ENCODE measurements at regions not wholly inside any gene's neighbourhood (a gene's known extent, or its start where the extent isn't known, plus 50 kb on each side); places are given as distances from the start of the nearest gene placed in this dataset.
"Not testable (repeated sequence)": the region's sequence is repeated elsewhere in the genome, so short reads cannot be mapped to it uniquely, and the experiment has no call there.

- DNase-seq (ENCODE audit: low read depth in 3 of 3), result no peak
Measured at GRCh38 chr5:154653418-154653763, 101.8 kb upstream of the LARP1 start.

- DNase-seq (ENCODE audit: low read depth in 3 of 3), result no peak
Measured at GRCh38 chr5:154652746-154653417, 102.3 kb upstream of the LARP1 start.

DNA sequence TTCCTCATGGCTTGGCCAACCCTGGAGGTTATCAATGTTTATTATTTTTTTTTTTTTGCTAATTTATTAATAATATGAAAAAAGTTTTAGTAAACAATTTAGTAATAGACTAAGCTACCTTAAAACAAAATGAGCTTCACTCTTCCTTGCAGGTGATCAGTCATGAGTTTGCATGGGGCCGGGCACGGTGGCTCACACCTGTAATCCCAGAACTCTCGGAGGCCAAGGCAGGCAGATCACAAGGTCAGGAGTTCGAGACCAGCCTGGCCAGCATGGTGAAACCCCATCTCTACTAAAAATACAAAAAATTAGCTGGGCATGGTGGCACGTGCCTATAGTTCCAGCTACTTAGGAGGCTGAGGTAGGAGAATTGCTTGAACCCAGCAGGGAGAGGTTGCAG, 103.4 kb upstream of the LARP1 start:
- DNase-seq (ENCODE audit: low read depth in 3 of 3), result not testable (repeated sequence)

GRCh38 chr5:154648706-154649105, 106.5 kb upstream of the LARP1 start:
- no peak for DNase-seq (ENCODE audit: low read depth in 3 of 3)

DNA sequence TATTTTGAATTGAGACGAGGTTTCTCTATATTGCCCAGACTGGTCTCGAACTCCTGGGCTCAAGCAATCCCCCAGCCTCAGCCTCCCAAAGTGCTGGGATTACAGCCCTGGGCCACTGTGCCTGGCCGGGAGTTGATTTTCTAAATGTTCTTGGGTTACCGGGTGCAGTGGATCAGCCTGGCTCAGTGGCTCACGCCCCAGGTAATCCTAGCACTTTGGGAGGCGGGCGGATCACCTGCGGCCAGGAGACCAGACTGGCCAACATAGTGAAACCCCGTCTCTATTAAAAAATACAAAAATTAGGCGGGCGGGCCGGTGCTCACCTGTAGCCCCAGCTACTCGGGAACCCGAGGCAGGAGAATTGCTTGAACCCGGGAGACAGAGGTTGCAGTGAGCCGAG, 106.9 kb upstream of the LARP1 start:
- DNase-seq (ENCODE audit: low read depth in 3 of 3), result no peak

DNA sequence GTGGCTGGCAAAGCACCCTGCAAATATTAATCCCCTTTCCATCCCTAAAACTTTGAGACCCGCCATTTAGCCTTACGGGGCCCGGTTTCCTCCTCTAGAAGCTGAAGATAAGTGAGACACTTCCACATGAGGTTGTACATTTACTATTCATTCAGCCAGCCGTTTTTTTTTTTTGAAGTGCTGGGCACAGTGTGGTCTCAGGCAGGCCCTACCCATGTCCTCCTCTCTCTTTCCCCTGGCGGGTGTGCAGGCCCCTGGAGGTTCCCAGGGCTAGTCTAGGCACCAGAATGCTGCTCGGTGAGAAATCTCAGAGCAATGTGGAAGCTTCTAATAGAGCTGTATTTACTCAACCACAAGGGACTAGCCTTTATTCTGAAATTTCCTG, 107.4 kb upstream of the LARP1 start:
- DNase-seq (ENCODE audit: low read depth in 3 of 3), result no peak

DNA sequence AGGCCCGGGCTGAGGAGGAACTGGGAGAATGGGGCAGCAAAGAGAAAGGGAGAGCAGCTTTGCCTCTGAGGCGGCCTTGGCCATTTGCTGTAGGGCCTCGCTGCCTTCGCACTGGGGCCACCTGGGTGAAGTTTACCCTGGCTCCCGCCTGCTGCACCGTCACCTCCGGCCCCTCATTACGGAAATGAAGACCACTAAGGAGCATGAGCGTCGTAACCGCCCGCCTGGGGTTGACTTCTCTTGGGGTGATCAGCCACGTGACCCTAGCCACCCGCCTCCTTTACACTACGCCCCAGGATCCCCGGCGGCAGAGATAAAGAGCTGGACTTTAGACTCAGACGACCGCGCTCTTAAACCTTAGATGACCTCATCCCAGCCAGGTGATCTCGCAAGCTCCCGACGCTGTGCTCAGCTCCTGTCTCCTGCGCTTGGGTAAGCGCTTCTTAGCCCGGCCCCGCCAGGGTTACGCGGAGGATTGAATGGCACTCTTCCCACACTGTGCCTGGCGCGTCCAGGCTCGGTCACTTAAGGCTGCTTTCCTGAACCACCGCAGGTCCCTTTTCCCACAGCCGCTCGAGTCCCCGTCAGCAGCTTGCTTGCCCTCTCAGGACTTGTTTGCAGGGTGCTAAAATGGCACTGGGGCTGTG, 107.9 kb upstream of the LARP1 start:
- no peak for DNase-seq (ENCODE audit: low read depth in 3 of 3)

- DNase-seq (ENCODE audit: low read depth in 3 of 3), result no peak
Measured at GRCh38 chr5:154646745-154647113, 108.4 kb upstream of the LARP1 start.

- DNase-seq (ENCODE audit: low read depth in 3 of 3), result no peak
Measured at GRCh38 chr5:154644745-154645411, 110.3 kb upstream of the LARP1 start.

DNA sequence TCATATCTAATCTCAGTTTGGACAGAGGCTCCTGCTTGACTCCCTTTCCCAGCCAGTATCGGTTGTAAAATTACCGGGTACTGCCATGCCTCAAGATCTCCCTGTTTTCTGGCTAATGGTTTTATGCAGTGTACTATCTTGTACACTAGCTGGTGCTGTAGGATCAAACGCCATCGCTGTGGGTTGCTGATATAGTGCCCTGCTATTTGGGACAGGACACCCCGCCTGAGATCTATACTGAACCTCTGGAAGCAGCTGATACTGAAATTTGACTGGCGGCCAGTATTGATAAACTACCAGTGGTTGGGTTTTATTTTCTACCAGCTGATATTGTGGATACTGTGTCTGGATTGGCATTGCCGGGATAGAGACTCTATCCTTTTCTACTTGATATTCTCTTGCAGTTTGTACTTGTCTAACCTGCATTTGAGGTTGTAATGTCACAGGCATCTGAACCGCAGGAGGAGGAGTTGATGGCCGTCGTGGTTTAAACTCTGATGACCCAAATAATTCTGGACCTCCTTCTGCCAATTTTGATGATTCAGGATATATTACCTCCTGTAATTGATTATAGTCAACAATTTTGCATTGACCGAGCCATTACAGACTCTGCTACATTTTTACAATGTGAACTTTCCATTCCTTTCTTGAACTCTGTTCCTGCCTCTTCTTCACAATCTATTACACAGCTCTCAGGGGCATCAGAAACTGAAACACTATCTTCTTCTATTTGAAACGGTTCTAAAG, 112.5 kb upstream of the LARP1 start:
- DNase-seq (ENCODE audit: low read depth in 3 of 3), result no peak

DNA sequence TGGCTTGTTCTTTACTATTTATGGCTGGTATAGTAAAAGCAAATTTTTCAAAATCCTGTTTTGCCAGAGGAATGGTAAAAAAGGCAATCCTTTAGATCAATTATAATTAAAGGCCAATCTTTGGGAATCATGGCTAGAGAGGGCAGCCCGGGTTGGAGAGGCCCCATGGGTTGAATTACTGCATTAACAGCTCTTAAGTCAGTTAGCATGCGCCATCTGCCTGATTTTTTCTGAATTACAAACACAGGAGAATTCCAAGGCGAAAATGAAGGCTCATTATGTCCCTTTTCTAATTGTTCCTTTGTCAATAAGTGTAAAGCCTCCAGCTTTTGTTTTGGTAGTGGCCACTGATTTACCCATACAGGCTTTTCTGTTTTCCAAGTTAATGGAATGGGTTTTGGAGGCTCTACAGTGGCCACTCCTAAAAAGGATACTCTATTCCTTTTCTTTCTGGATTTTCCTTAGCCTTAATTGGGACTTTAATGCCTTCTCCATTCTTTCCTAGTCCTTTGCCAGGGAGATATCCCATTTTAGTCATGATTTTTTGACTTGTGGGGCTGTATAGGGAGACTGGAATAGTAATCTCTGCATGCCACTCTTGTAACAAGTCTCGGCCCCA, 114.9 kb upstream of the LARP1 start:
- not testable (repeated sequence) for DNase-seq (ENCODE audit: low read depth in 3 of 3)

DNA sequence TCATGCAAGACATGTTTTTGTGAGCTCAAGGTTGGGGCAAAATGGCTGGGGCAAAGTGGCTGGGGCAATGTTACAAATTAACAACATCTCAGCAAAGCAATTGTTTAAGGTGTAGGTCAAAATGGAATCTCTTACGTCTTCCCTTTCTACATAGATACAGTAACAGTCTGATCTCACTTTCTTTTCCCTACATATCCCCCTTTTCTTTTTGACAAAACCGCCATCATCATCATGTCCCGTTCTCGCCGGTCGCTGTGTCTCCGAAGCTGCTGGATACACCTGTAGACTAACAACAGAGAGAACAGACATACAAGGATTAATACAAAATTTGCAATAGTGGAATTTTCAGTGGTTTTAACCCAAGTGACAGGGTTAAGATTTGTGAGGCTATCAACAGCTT, 118.4 kb upstream of the LARP1 start:
- DNase-seq (ENCODE audit: low read depth in 3 of 3), result not testable (repeated sequence)

DNA sequence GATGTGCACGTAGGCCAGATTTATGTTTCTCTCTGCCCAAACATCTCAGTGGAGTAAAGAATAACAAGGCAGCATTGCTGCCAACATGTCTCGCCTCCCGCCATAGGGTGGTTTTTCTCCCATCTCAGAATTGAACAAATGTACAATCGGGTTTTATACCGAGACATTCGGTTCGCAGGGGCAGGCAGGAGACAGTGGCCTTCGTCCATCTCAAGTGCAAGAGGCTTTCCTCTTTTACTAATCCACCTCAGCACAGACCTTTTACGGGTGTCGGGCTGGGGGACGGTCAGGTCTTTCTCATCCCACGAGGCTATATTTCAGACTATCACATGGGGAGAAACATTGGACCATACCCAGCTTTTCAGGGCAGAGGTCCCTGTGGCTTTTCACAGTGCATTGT, 118.9 kb upstream of the LARP1 start:
- DNase-seq (ENCODE audit: low read depth in 3 of 3), result not testable (repeated sequence)

DNA sequence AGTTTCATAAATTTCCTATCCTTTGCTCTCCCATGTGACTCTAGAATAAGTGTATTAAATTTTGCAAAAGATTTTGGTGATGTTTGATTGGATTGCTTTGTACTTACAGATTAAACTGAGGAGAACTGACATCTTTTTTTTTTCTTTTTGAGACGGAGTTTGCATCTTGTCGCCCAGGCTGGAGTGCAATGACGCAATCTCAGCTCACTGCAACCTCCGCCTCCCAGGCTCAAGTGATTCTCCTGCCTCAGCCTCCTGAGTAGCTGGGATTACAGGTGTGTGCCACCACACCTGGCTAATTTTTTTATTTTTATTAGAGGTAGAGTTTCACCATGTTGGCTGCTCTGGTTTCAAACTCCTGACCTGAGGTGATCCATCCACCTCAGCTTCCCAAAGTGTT, 121.4 kb upstream of the LARP1 start:
- not testable (repeated sequence) for DNase-seq (ENCODE audit: low read depth in 3 of 3)

- DNase-seq (ENCODE audit: low read depth in 3 of 3), result no peak
Measured at GRCh38 chr5:154631141-154631540, 124.0 kb upstream of the LARP1 start.

GRCh38 chr5:154630410-154630809, 124.8 kb upstream of the LARP1 start:
- DNase-seq (ENCODE audit: low read depth in 3 of 3), result no peak

GRCh38 chr5:154628685-154629084, 126.5 kb upstream of the LARP1 start:
- no peak for DNase-seq (ENCODE audit: low read depth in 3 of 3)

DNA sequence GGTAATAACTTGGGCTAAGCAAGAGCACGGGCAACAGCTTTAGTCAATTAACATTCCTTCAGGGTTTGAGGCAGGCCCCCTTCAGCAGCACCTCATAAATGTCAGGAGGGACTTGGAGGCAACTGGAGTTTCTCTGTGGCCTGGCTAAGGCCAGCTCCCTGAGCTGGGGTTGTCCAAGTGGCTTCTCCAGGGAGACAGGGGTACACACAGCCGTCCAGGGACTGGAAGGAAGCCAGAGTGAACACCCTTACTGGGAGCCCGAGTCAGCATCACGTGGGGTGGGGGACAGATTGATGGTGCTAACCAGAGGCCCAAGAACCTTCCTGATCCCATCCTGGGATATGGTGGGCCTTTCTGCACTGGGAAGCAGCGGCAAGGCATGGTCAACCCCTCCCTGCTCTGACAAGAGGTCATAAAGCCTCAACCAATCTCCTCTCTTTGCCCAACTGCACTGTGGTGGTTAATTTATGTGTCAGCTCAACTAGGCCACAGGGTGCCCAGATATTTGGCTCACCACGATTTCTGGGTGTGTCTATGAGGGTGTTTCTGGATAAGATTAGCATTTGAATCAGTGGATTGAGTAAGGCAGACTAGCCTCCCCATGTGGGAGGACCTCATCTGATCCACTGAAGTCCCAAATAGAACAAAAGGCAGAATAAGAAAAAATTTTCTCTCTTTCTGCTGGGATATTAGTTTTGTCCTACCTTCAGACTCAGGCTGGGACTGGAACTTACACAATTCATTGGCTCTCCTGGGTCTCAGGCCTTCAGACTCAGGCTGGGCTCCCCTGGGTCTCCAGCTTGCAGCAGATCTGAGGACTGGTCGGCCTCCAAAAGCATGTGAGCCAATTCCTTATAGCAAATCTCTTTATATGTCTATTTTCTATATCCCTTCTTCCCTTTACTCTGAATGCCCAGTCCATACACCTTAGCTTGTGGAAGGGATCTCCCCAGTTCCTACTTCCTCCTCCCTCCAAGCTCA, 127.2 kb upstream of the LARP1 start:
- no peak for DNase-seq (ENCODE audit: low read depth in 3 of 3)

DNA sequence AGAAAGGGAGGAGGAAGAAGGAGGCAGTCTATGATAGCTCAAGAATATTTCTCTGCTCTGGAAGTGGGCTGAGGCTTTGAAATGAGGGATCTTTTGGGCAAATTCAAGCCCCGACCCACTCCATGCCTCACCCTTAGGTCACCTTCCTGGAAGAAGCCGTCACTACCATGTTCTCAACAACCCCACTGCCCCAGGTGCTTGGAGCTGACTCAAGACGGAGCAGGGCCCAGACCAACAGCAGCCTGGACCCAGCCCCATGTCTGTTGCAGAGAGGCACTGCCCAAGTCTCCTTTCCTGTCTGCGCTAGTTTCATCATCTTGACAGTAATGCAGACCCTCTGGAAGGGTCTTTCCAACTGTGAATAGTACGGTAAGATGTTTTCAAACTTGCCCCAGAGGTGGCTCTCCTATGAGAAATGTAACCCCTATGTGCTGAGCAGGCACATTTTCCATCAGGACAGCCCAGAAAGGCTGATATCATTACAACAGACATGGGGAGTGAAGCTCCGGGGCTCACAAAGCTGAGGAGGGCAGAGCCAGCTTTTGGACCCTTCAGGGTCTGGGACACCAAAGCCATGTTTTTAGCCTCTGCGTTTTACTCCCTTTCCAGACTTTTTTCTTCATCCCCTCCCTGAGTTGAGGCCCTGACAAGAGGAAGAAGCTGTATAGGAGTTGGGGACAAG, 128.2 kb upstream of the LARP1 start:
- no peak for DNase-seq (ENCODE audit: low read depth in 3 of 3)

DNA sequence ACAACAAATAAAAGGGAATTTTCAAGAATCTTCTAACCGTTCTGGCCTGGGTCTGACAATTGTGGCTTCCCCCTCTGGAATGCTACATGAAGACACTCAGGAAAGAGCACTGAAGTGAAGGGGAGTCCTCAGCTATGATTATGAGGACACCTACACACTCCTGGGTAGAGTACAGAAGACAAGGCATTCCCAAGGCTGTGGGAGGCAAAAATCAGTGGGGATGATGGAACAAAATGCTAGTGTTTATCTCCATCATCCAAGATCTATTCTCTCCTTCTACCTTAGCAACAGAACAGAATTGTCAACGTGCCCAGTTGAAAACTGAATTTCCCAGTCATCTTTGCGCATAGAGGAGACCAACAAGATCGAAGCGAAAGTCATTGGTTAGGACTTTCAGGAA, 130.1 kb upstream of the LARP1 start:
- DNase-seq (ENCODE audit: low read depth in 3 of 3), result no peak

All from stimulated activated CD4-positive, alpha-beta T cell treated with anti-CD3 and anti-CD28 coated beads, TNF-alpha, amount 100 ng/mL, for 4 hours (primary cell).